PC-3 (cell line): ENCODE measurements at regions not wholly inside any gene's neighbourhood (a gene's known extent, or its start where the extent isn't known, plus 50 kb on each side); places are given as distances from the start of the nearest gene placed in this dataset.

Experiments used
- ATAC-seq: fragments of 200-7000 bp; cut with Tn5 transposase; 2 replicates; pipeline ENCODE4 v1.9.1; 2020; ENCODE audit warnings: mild to moderate bottlenecking, moderate library complexity
- BruUV-seq: library from RNA; stranded (reverse); fragments of 400-500 nt; replicated peaks from 2 replicates; lab custom pipeline; 2021; lab: Mats Ljungman, UMichigan
- CTCF ChIA-PET: fragments of 300-600 bp; sonication (Branson Sonifier 250); formaldehyde crosslinking; loops from one replicate; lab custom pipeline; 2022; ENCODE audit warnings: antibody characterized with exemption; lab: Charles Lee
- POLR2A ChIA-PET: fragments of 300-600 bp; sonication (Branson Sonifier 250); formaldehyde crosslinking; loops from one replicate; lab custom pipeline; 2022; ENCODE audit warnings: antibody characterized with exemption; ENCODE audit not compliant: unreplicated experiment; lab: Charles Lee
- DNase-seq: peaks from one replicate; pipeline ENCODE4 v3.0.0-alpha.2; 2015
- H2AFZ ChIP-seq: fragments of 300-600 bp; sonication (generic); 2 replicates; pipeline ENCODE4 v1.6.0; 2016; ENCODE audit warnings: antibody characterized with exemption, low read length
- H3F3A ChIP-seq: fragments of 300-600 bp; sonication (generic); one replicate; pipeline ENCODE4 v1.6.0; 2017; ENCODE audit warnings: antibody characterized with exemption, low read length, control low read depth, mild to moderate bottlenecking; ENCODE audit not compliant: unreplicated experiment
- H3K27ac ChIP-seq: fragments of 300-600 bp; sonication (generic); 2 replicates; pipeline ENCODE4 v1.5.1; 2016; ENCODE audit warnings: mild to moderate bottlenecking, low read length
- H3K27me3 ChIP-seq: fragments of 300-600 bp; sonication (generic); 2 replicates; pipeline ENCODE4 v1.6.1; 2016; ENCODE audit warnings: low read length, mixed read lengths
- H3K36me3 ChIP-seq: fragments of 300-600 bp; sonication (generic); 2 replicates; pipeline ENCODE4 v1.6.1; 2016; ENCODE audit warnings: low read depth, mixed run types, low read length, mixed read lengths
- H3K4me1 ChIP-seq: fragments of 300-600 bp; sonication (generic); 2 replicates; pipeline ENCODE4 v1.5.1; 2016; ENCODE audit warnings: low read length; ENCODE audit not compliant: insufficient read depth
- H3K4me2 ChIP-seq: fragments of 300-600 bp; sonication (generic); 2 replicates; pipeline ENCODE4 v1.6.0; 2016; ENCODE audit warnings: low read length
- H3K4me3 ChIP-seq: fragments of 300-600 bp; sonication (generic); 2 replicates; pipeline ENCODE4 v1.5.1; 2016; ENCODE audit warnings: mild to moderate bottlenecking, low read length, mixed read lengths
- H3K79me2 ChIP-seq: fragments of 300-600 bp; sonication (generic); 2 replicates; pipeline ENCODE4 v1.6.1; 2017; ENCODE audit warnings: low read length, mixed read lengths
- H3K9ac ChIP-seq: fragments of 300-600 bp; sonication (generic); 2 replicates; pipeline ENCODE4 v1.6.0; 2016; ENCODE audit warnings: mild to moderate bottlenecking, low read length
- H3K9me2 ChIP-seq: fragments of 300-600 bp; sonication (generic); replicated peaks from 2 replicates; pipeline ENCODE4 v1.6.1; 2016; ENCODE audit warnings: mixed run types, low read length, mixed read lengths
- H3K9me3 ChIP-seq: fragments of 300-600 bp; sonication (generic); 2 replicates; pipeline ENCODE4 v1.6.1; 2016; ENCODE audit warnings: low read length, mixed read lengths
- H4K20me1 ChIP-seq: fragments of 300-600 bp; sonication (generic); 2 replicates; pipeline ENCODE4 v1.6.1; 2016; ENCODE audit warnings: low read length, mixed read lengths
- EZH2 ChIP-seq: fragments of 300-600 bp; sonication (generic); IDR thresholded peaks from one replicate; pipeline ENCODE4 v1.6.1; 2017; ENCODE audit warnings: antibody characterized with exemption, mild to moderate bottlenecking, low read length; ENCODE audit not compliant: unreplicated experiment
- EZH2phosphoT487 ChIP-seq: fragments of 300-600 bp; sonication (generic); IDR thresholded peaks from 2 replicates; pipeline ENCODE4 v1.6.1; 2018; ENCODE audit warnings: mild to moderate bottlenecking, antibody characterized with exemption, low read length, borderline replicate concordance
- intact Hi-C: fragments of 100-400 bp; cut with micrococcal nuclease; formaldehyde crosslinking; loops from 2 replicates; pipeline ENCODE4 v1.9.0; 2023
- TF ChIP-seq, protein P1 (sequence below): fragments of 300-600 bp; sonication (generic); conservative IDR thresholded peaks from 2 replicates; pipeline ENCODE4 v1.5.1; 2017; ENCODE audit warnings: antibody characterized with exemption, low read depth, mild to moderate bottlenecking, low read length

DNA sequence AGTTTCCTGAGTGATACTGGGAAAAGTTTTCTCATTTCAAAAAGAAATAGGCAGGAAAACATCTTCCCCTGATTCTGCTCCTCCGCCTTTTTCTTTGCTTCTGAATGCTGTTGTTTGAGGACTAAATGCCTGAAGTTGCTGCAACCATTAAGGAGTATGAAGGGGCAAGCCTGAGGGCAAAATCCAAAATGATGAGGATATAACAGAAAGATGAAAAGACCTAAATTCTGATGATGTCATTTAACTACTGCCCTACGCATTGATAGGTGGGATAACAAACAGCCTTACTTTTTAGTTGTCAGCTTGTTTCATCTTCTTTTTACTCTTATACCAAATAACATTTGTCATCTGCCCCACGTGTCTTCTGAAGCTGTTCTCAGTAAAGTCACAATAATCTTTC lies 474.6 kb upstream of the MMS22L start:
- ChIA-PET POLR2A (interaction anchor here (0.7 kb wide), 1 partner anchor 1797 kb away, joined by 4 read pairs; no protein-coding TSS in a partner anchor), CTCF (no interaction called here)
- no peak overlapping the region for H3K4me3 ChIP-seq
- H3K4me2 ChIP-seq: no peak overlapping the region
- H3K27ac ChIP-seq: no peak overlapping the region
- no TSS peak for BruUV-seq
- H3K79me2 ChIP-seq: no peaks in the 10 kb centered on the region
- no peaks in the 10 kb centered on the region for H3K9me2 ChIP-seq
- no peak overlapping the region for H3K9ac ChIP-seq
- no peaks in the 10 kb centered on the region for H3K4me1 ChIP-seq
- H3F3A ChIP-seq: no peaks in the 10 kb centered on the region
- intact Hi-C loops: no loop called here
- no peaks in the 10 kb centered on the region for H3K36me3 ChIP-seq
- DNase-seq (no peak), ATAC-seq (no peak)
- H2AFZ ChIP-seq: no peak overlapping the region
- H3K27me3 ChIP-seq: peaks cover 29% of the 10 kb centered on the region
- H3K9me3 ChIP-seq: no peaks in the 10 kb centered on the region
- H4K20me1 ChIP-seq: no peaks in the 10 kb centered on the region
- TF ChIP-seq EZH2phosphoT487: no peak
- TF ChIP-seq, protein P1, sequence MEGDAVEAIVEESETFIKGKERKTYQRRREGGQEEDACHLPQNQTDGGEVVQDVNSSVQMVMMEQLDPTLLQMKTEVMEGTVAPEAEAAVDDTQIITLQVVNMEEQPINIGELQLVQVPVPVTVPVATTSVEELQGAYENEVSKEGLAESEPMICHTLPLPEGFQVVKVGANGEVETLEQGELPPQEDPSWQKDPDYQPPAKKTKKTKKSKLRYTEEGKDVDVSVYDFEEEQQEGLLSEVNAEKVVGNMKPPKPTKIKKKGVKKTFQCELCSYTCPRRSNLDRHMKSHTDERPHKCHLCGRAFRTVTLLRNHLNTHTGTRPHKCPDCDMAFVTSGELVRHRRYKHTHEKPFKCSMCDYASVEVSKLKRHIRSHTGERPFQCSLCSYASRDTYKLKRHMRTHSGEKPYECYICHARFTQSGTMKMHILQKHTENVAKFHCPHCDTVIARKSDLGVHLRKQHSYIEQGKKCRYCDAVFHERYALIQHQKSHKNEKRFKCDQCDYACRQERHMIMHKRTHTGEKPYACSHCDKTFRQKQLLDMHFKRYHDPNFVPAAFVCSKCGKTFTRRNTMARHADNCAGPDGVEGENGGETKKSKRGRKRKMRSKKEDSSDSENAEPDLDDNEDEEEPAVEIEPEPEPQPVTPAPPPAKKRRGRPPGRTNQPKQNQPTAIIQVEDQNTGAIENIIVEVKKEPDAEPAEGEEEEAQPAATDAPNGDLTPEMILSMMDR: no peak
- TF ChIP-seq EZH2: no peak

DNA sequence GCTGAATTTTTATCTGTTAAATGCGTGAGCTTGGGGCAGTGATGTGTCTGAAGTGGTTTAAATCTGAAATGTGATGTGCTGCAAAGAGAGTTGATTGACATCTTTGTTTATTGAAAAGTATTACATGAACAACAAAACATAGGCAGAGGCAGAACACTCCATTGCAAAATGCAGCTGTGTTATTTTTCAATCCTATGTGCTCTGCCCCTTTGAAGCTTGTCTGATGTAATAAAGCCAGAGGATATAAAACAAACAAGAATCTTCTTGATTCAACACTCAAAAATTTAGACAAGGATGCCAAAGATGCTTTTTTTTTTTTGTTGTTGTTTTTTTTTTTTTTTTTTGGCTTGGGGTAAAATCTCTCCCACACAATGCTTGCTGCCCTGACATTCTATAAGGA lies 482.4 kb upstream of the MMS22L start:
- Histone ChIP-seq H3K27ac (no peak overlapping the region), H4K20me1 (no peaks in the 10 kb centered on the region), H3K36me3 (no peaks in the 10 kb centered on the region), H3K27me3 (no peaks in the 10 kb centered on the region), H3K79me2 (no peaks in the 10 kb centered on the region), H3K9me3 (no peaks in the 10 kb centered on the region), H3F3A (no peaks in the 10 kb centered on the region), H3K4me3 (no peak overlapping the region), H3K4me1 (no peaks in the 10 kb centered on the region), H3K4me2 (no peak overlapping the region), H2AFZ (no peak overlapping the region), H3K9me2 (no peaks in the 10 kb centered on the region), H3K9ac (no peak overlapping the region)
- intact Hi-C loops: no loop called here
- ChIA-PET CTCF (no interaction called here), POLR2A (no interaction called here)
- BruUV-seq: no TSS peak
- no peak for ATAC-seq
- no peak for TF ChIP-seq EZH2
- TF ChIP-seq, protein P1: no peak
- TF ChIP-seq EZH2phosphoT487: no peak
- DNase-seq: peak; percentile 2

DNA sequence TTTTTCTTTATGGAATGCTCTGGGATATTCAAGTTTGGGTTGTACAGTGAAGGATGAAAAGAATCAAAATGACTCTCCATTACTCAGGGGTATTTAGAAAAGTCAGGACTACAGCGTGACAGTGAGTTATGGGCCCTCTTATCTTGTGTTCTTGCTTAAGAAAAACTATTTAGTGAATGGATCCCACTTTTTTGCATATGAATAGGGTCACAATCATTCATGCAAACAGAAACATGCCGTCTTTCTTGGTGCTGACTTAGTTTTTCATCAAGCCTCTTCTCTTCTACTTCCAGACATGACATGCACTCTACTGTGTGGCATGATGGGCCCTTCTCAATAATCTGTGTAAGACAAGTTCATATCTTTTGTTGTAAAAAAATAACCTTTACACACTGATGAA lies 488.4 kb upstream of the MMS22L start:
- Histone ChIP-seq H3K4me2 (no peak overlapping the region), H3K9me2 (no peaks in the 10 kb centered on the region), H3K4me3 (no peak overlapping the region), H2AFZ (no peak overlapping the region), H3K27me3 (peaks cover 10% of the 10 kb centered on the region), H3F3A (no peaks in the 10 kb centered on the region), H3K4me1 (no peaks in the 10 kb centered on the region), H3K9me3 (no peaks in the 10 kb centered on the region), H4K20me1 (no peaks in the 10 kb centered on the region), H3K27ac (no peak overlapping the region), H3K36me3 (no peaks in the 10 kb centered on the region), H3K9ac (no peak overlapping the region), H3K79me2 (no peaks in the 10 kb centered on the region)
- no TSS peak for BruUV-seq
- POLR2A ChIA-PET: no interaction called here
- TF ChIP-seq, protein P1: no peak
- no peak for TF ChIP-seq EZH2phosphoT487
- TF ChIP-seq EZH2: no peak
- DNase-seq (no peak), ATAC-seq (no peak)
- intact Hi-C loops: no loop called here
- CTCF ChIA-PET: no interaction called here
